ENCODE measurements at regions not wholly inside any gene's neighbourhood (a gene's known extent, or its start where the extent isn't known, plus 50 kb on each side); places are given as distances from the start of the nearest gene placed in this dataset.
"Not testable (repeated sequence)": the region's sequence is repeated elsewhere in the genome, so short reads cannot be mapped to it uniquely, and the experiment has no call there.

GRCh38 chrX:139423186-139423585 is 107.4 kb upstream of the F9 start:
- no peak for FAIRE-seq
- Histone ChIP-seq H3K4me3 (ENCODE audit: low read depth, low read length) (no peak overlapping the region), H3K27me3 (ENCODE audit: control insufficient read depth, insufficient read depth, low read length) (no peaks in the 10 kb centered on the region), H3K36me3 (ENCODE audit: control insufficient read depth, insufficient read depth, low read length) (no peaks in the 10 kb centered on the region)
- DNase-seq (ENCODE audit: low read depth), result no peak
- no peak for TF ChIP-seq CTCF (IDR thresholded peaks at IDR 0.05; ENCODE audit: insufficient read depth, low read length, severe bottlenecking)

GRCh38 chrX:139398258-139398657 is 132.3 kb upstream of the F9 start:
- not testable (repeated sequence) for H3K36me3 ChIP-seq (ENCODE audit: control insufficient read depth, insufficient read depth, low read length); FAIRE-seq; H3K4me3 ChIP-seq (ENCODE audit: low read depth, low read length); H3K27me3 ChIP-seq (ENCODE audit: control insufficient read depth, insufficient read depth, low read length); DNase-seq (ENCODE audit: low read depth)

DNA sequence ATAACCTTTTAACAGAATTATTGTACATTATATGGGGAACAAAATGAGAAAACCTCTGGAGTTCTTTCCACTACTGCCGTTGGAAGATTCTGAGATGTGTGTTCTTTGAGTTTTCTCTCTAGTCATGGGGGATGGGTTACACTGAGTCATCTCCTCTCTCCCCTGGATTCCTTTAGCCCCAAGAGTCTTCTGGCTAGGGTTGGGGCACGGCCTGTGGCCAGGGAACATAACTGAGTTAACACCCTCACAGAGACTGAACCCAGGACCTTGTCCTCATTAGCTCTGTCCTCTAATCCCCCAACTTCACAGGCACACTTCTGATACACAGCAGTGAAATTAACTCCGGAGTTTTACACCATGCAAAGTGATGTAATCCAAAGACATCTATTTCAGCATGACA is 142.3 kb upstream of the F9 start:
- Histone ChIP-seq H3K27me3 (ENCODE audit: control insufficient read depth, insufficient read depth, low read length) (no peaks in the 10 kb centered on the region), H3K4me3 (ENCODE audit: low read depth, low read length) (no peak overlapping the region), H3K36me3 (ENCODE audit: control insufficient read depth, insufficient read depth, low read length) (no peaks in the 10 kb centered on the region)
- FAIRE-seq (no peak), DNase-seq (ENCODE audit: low read depth) (no peak)
- no peak for TF ChIP-seq CTCF (IDR thresholded peaks at IDR 0.05; ENCODE audit: insufficient read depth, low read length, severe bottlenecking)

DNA sequence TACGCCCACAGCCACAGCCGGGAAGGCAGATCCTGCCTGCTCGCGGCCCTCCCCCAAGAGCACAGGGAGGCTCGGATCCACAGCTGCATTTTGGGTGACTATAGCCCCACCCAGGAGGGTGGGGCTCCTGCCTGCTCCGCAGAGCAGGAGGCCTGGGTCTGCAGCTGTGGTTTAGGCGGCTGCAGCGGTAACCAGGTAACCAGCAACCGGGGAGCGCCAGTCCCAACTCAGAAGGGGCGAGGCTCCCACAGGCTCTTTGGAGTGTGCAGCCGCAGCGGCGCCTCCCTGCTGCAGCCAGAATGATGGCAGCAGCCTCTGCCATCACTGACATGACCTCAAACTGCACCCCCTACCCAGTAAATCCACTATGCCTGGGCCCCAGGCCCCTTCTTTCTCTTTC is 148.0 kb upstream of the F9 start:
- no peak for FAIRE-seq
- TF ChIP-seq CTCF (IDR thresholded peaks at IDR 0.05; ENCODE audit: insufficient read depth, low read length, severe bottlenecking), result no peak

DNA sequence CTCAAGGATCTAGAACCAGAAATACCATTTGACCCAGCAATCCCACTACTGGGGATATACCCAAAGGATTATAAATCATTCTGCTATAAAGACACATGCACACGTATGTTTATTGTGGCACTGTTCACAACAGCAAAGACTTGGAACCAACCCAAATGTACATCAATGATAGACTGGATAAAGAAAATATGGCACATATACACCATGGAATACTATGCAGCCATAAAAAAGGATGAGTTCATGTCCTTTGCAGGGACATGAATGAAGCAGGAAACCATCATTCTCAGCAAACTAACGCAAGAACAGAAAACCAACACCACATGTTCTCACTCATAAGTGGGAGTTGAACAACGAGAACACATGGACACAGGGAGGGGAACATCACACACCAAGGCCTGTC is 154.0 kb upstream of the F9 start:
- not testable (repeated sequence) for FAIRE-seq; H3K27me3 ChIP-seq (ENCODE audit: control insufficient read depth, insufficient read depth, low read length); DNase-seq (ENCODE audit: low read depth); H3K36me3 ChIP-seq (ENCODE audit: control insufficient read depth, insufficient read depth, low read length); H3K4me3 ChIP-seq (ENCODE audit: low read depth, low read length)

More for the DNA sequence above, 148.0 kb upstream of the F9 start:
- no peak for DNase-seq (ENCODE audit: low read depth)
- Histone ChIP-seq H3K36me3 (ENCODE audit: control insufficient read depth, insufficient read depth, low read length) (no peaks in the 10 kb centered on the region), H3K27me3 (ENCODE audit: control insufficient read depth, insufficient read depth, low read length) (no peaks in the 10 kb centered on the region), H3K4me3 (ENCODE audit: low read depth, low read length) (no peak overlapping the region)

DNA sequence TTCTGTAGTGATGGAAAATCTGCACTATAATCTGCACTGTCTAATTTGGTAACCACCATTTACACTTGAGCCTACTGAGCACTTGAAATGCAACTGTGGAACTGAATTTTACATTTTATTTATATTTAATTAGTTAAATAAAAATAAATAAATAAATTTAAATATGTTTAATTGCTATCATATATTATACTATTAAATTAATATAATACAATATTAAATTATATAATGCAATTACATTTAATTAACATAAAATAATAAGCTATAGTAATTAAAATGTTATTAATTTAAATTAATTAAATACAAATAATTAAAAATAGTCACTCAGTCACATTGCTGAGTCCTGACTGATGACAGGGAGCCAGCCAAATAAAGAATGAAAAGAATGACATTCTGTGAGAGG is 170.2 kb upstream of the F9 start:
- FAIRE-seq (no peak), DNase-seq (ENCODE audit: low read depth) (no peak)
- TF ChIP-seq CTCF (IDR thresholded peaks at IDR 0.05; ENCODE audit: insufficient read depth, low read length, severe bottlenecking), result no peak
- Histone ChIP-seq H3K4me3 (ENCODE audit: low read depth, low read length) (no peak overlapping the region), H3K27me3 (ENCODE audit: control insufficient read depth, insufficient read depth, low read length) (no peaks in the 10 kb centered on the region), H3K36me3 (ENCODE audit: control insufficient read depth, insufficient read depth, low read length) (no peaks in the 10 kb centered on the region)

- FAIRE-seq; H3K4me3 ChIP-seq (ENCODE audit: low read depth, low read length); H3K27me3 ChIP-seq (ENCODE audit: control insufficient read depth, insufficient read depth, low read length); H3K36me3 ChIP-seq (ENCODE audit: control insufficient read depth, insufficient read depth, low read length): not testable (repeated sequence)
- DNase-seq (ENCODE audit: low read depth), result peak; percentile 1
Observed at GRCh38 chrX:139342594-139342991, 187.9 kb upstream of the F9 start.

- not testable (repeated sequence) for FAIRE-seq; H3K36me3 ChIP-seq (ENCODE audit: control insufficient read depth, insufficient read depth, low read length); DNase-seq (ENCODE audit: low read depth); H3K27me3 ChIP-seq (ENCODE audit: control insufficient read depth, insufficient read depth, low read length); H3K4me3 ChIP-seq (ENCODE audit: low read depth, low read length)
Observed at GRCh38 chrX:139341855-139342593, 188.5 kb upstream of the F9 start.

Measured in bronchial epithelial cell (primary cell).